Mesenchymal stem cell (in vitro differentiated cells and primary cell): ENCODE measurements at regions not wholly inside any gene's neighbourhood (a gene's known extent, or its start where the extent isn't known, plus 50 kb on each side); places are given as distances from the start of the nearest gene placed in this dataset.
A peak's percentile ranks its signal among the peaks of the same experiment; 100 is the strongest.

ENCODE experiments used
- DNase-seq: peaks from one replicate; pipeline ENCODE4 v3.0.0-alpha.2; 2013
- H2AFZ ChIP-seq: one replicate; pipeline ENCODE4 v1.6.1; 2013; ENCODE audit warnings: low read depth, mild to moderate bottlenecking, control low read depth, inconsistent platforms, low read length, moderate library complexity
- H2AK5ac ChIP-seq: 2 replicates; pipeline ENCODE4 v1.6.1; 2013; ENCODE audit warnings: low read length, moderate library complexity, mild to moderate bottlenecking, inconsistent platforms; ENCODE audit not compliant: severe bottlenecking
- H2BK120ac ChIP-seq: one replicate; pipeline ENCODE4 v1.6.1; 2013; ENCODE audit warnings: low read depth, mild to moderate bottlenecking, inconsistent platforms, low read length, moderate library complexity
- H2BK12ac ChIP-seq, 2 experiments: one replicate each; pipeline ENCODE4 v1.6.1; 2013; ENCODE audit warnings: inconsistent platforms in 2 of 2, low read length in 2 of 2, mild to moderate bottlenecking in 2 of 2, moderate library complexity in 2 of 2, control low read depth in 1 of 2
- H2BK15ac ChIP-seq: one replicate; pipeline ENCODE4 v1.6.1; 2013; ENCODE audit warnings: mild to moderate bottlenecking, low read depth, inconsistent platforms; ENCODE audit not compliant: poor library complexity, severe bottlenecking
- H2BK5ac ChIP-seq: 2 replicates; pipeline ENCODE4 v1.6.1; 2013; ENCODE audit warnings: low read depth, mild to moderate bottlenecking, low read length, control low read depth, inconsistent platforms; ENCODE audit not compliant: poor library complexity, severe bottlenecking
- H3K14ac ChIP-seq, 2 experiments: one replicate each; pipeline ENCODE4 v1.6.1; 2013; ENCODE audit warnings: inconsistent platforms in 2 of 2, low read length in 2 of 2, control low read depth in 1 of 2, mild to moderate bottlenecking in 1 of 2, moderate library complexity in 1 of 2
- H3K18ac ChIP-seq, 2 experiments: one replicate each; pipeline ENCODE4 v1.6.1; 2013; ENCODE audit warnings: inconsistent platforms in 2 of 2, low read length in 2 of 2, control low read depth in 1 of 2, low read depth in 1 of 2, mild to moderate bottlenecking in 1 of 2
- H3K23ac ChIP-seq, 2 experiments: one replicate each; pipeline ENCODE4 v1.6.1; 2013; ENCODE audit warnings: inconsistent platforms in 2 of 2, low read length in 2 of 2, mild to moderate bottlenecking in 2 of 2, moderate library complexity in 2 of 2, control low read depth in 1 of 2
- H3K27ac ChIP-seq: 2 replicates; pipeline ENCODE4 v1.5.1; 2013; ENCODE audit warnings: mild to moderate bottlenecking, moderate library complexity, low read length, control low read depth, inconsistent platforms; ENCODE audit not compliant: poor library complexity, severe bottlenecking
- H3K27me3 ChIP-seq, 2 experiments: 2 replicates each; pipeline versions ENCODE4 v1.6.1 to v1.7.0; 2013; ENCODE audit warnings: low read length in 2 of 2, mild to moderate bottlenecking in 2 of 2, moderate library complexity in 2 of 2, control low read depth in 1 of 2, inconsistent platforms in 1 of 2; ENCODE audit not compliant: control insufficient read depth in 1 of 2, insufficient read depth in 1 of 2
- H3K36me3 ChIP-seq, 2 experiments: 2 replicates each; pipeline versions ENCODE4 v1.6.1 to v1.7.0; 2013; ENCODE audit warnings: low read length in 2 of 2, control low read depth in 1 of 2, inconsistent platforms in 1 of 2, low read depth in 1 of 2, mild to moderate bottlenecking in 1 of 2; ENCODE audit not compliant: insufficient read depth in 2 of 2, control insufficient read depth in 1 of 2
- H3K4ac ChIP-seq, 2 experiments: one replicate each; pipeline ENCODE4 v1.6.1; 2013; ENCODE audit warnings: inconsistent platforms in 2 of 2, low read length in 2 of 2, mild to moderate bottlenecking in 2 of 2, moderate library complexity in 2 of 2, control low read depth in 1 of 2, low read depth in 1 of 2
- H3K4me1 ChIP-seq: 2 replicates; pipeline ENCODE4 v1.6.1; 2013; ENCODE audit warnings: low read depth, low read length, control low read depth; ENCODE audit not compliant: control insufficient read depth, insufficient read depth
- H3K4me2 ChIP-seq: 2 replicates; pipeline ENCODE4 v1.6.1; 2013; ENCODE audit warnings: low read length, mild to moderate bottlenecking, inconsistent platforms; ENCODE audit not compliant: poor library complexity, severe bottlenecking
- H3K4me3 ChIP-seq, 2 experiments: 2 replicates each; pipeline versions ENCODE4 v1.5.1 to v1.7.0; 2013; ENCODE audit warnings: low read length in 2 of 2, mild to moderate bottlenecking in 2 of 2, control low read depth in 1 of 2, low read depth in 1 of 2; ENCODE audit not compliant: insufficient read depth in 1 of 2
- H3K79me1 ChIP-seq: replicated peaks from 2 replicates; pipeline ENCODE4 v1.6.1; 2013; ENCODE audit warnings: mild to moderate bottlenecking, control low read depth, low read length, inconsistent platforms; ENCODE audit not compliant: poor library complexity, severe bottlenecking
- H3K9ac ChIP-seq: 2 replicates; pipeline ENCODE4 v1.7.0; 2013; ENCODE audit warnings: mild to moderate bottlenecking, low read length, moderate library complexity
- H3K9me3 ChIP-seq: 2 replicates; pipeline ENCODE4 v1.7.0; 2013; ENCODE audit warnings: mild to moderate bottlenecking, low read length; ENCODE audit not compliant: control insufficient read depth
- H4K8ac ChIP-seq: one replicate; pipeline ENCODE4 v1.6.1; 2013; ENCODE audit warnings: inconsistent platforms, mild to moderate bottlenecking, low read length, moderate library complexity
- H4K91ac ChIP-seq: one replicate; pipeline ENCODE4 v1.6.1; 2013; ENCODE audit warnings: mild to moderate bottlenecking, low read length, inconsistent platforms
- WGBS: methylation state at CpG from one replicate; pipeline ENCODE4 v1.1.7; 2013; ENCODE audit warnings: mixed read lengths; 5-methylcytosine and 5-hydroxymethylcytosine counted together

- Histone ChIP-seq H3K4me2 (no peak overlapping the region), H3K36me3 (no peaks in the 10 kb centered on the region), H3K4me3 (no peak overlapping the region), H3K4me1 (no peaks in the 10 kb centered on the region), H3K4ac (no peak overlapping the region), H3K79me1 (no peaks in the 10 kb centered on the region), H2AK5ac (no peak overlapping the region), H2BK5ac (no peak overlapping the region), H2BK12ac (no peak overlapping the region), H3K23ac (no peak overlapping the region), H4K91ac (no peak overlapping the region), H3K18ac (no peak overlapping the region), H2AFZ (no peak overlapping the region), H4K8ac (no peak overlapping the region), H3K27me3 (peaks cover 0 to 2% of the 10 kb centered on the region in 2 experiments), H3K9me3 (no peaks in the 10 kb centered on the region), H3K14ac (no peak overlapping the region), H2BK120ac (no peak overlapping the region), H3K27ac (no peak overlapping the region), H3K9ac (no peak overlapping the region), H2BK15ac (no peak overlapping the region)
- DNase-seq = no peak
- 90% methylated on average over 3 of the region's 3 CpGs for WGBS
These were observed 119.1 kb upstream of the CPEB2 start for GRCh38 chr4:14883166-14883565.

GRCh38 chr4:14883661-14884060, 118.6 kb upstream of the CPEB2 start:
- Histone ChIP-seq H2BK5ac (no peak overlapping the region), H3K23ac (no peak overlapping the region), H2BK12ac (no peak overlapping the region), H2AFZ (no peak overlapping the region), H2AK5ac (no peak overlapping the region), H3K4me2 (no peak overlapping the region), H3K4me3 (no peak overlapping the region), H3K79me1 (no peaks in the 10 kb centered on the region), H4K8ac (no peak overlapping the region), H3K27me3 (peaks cover 0 to 2% of the 10 kb centered on the region in 2 experiments), H3K36me3 (no peaks in the 10 kb centered on the region), H3K9me3 (no peaks in the 10 kb centered on the region), H3K27ac (no peak overlapping the region), H2BK15ac (no peak overlapping the region), H3K4ac (no peak overlapping the region), H3K9ac (no peak overlapping the region), H2BK120ac (no peak overlapping the region), H3K4me1 (no peaks in the 10 kb centered on the region), H3K18ac (no peak overlapping the region), H4K91ac (no peak overlapping the region), H3K14ac (no peak overlapping the region)
- no peak for DNase-seq
- WGBS = 90% methylated on average over 1 of the region's 1 CpG

DNA sequence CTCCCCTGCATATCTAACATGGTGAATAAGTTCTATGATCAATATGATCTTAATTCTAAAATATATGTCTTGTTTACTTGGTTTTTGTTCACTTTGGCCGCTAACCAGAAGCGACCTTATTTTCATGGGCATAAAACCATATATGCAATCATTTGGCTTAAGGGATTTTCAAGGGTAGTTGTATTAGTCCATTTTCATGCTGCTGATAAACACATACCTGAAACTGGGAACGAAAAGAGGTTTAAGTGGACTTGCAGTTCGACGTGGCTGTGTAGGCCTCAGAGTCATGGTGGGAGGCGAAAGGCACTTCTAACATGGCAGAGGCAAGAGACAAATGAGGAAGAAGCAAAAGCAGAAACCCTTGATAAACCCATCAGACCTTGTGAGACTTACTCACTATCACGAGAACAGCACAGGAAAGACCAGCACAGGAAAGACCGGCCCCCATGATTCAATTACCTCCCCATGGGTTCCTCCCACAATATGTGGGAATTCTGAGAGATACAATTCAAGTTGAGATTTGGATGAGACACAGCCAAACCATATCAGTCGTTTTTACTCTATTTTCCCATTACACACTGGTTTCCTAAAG, 114.3 kb upstream of the CPEB2 start:
- no peak for DNase-seq
- H3K79me1 ChIP-seq = no peaks in the 10 kb centered on the region
- no peak overlapping the region for H2BK12ac ChIP-seq
- H4K8ac ChIP-seq = no peak overlapping the region
- no peaks in the 10 kb centered on the region for H3K27me3 ChIP-seq
- no peak overlapping the region for H2AFZ ChIP-seq
- no peak overlapping the region for H3K18ac ChIP-seq
- H3K4me1 ChIP-seq = no peaks in the 10 kb centered on the region
- no peak overlapping the region for H2BK120ac ChIP-seq
- no peak overlapping the region for H2AK5ac ChIP-seq
- H4K91ac ChIP-seq = no peak overlapping the region
- no peak overlapping the region for H2BK5ac ChIP-seq
- H3K4ac ChIP-seq = no peak overlapping the region
- no peaks in the 10 kb centered on the region for H3K36me3 ChIP-seq
- no peak overlapping the region for H3K27ac ChIP-seq
- peak overlapping the region; percentile 28 for H3K9ac ChIP-seq
- no peak overlapping the region for H3K23ac ChIP-seq
- H3K14ac ChIP-seq = no peak overlapping the region
- 85% methylated on average over 9 of the region's 9 CpGs for WGBS
- H3K4me2 ChIP-seq = no peak overlapping the region
- no peaks in the 10 kb centered on the region for H3K9me3 ChIP-seq
- no peak overlapping the region for H2BK15ac ChIP-seq
- H3K4me3 ChIP-seq = no peak overlapping the region

GRCh38 chr4:14888790-14889572, 113.3 kb upstream of the CPEB2 start:
- H3K36me3 ChIP-seq = no peaks in the 10 kb centered on the region
- H2AFZ ChIP-seq = no peak overlapping the region
- H3K23ac ChIP-seq = no peak overlapping the region
- no peaks in the 10 kb centered on the region for H3K27me3 ChIP-seq
- H3K9ac ChIP-seq = peak overlapping the region; percentile 28
- no peaks in the 10 kb centered on the region for H3K9me3 ChIP-seq
- H4K8ac ChIP-seq = no peak overlapping the region
- H3K4me1 ChIP-seq = no peaks in the 10 kb centered on the region
- H4K91ac ChIP-seq = no peak overlapping the region
- H2AK5ac ChIP-seq = no peak overlapping the region
- no peak overlapping the region for H3K27ac ChIP-seq
- H3K4me2 ChIP-seq = no peak overlapping the region
- H3K18ac ChIP-seq = no peak overlapping the region
- H3K4ac ChIP-seq = no peak overlapping the region
- DNase-seq = peak; percentile 14
- H3K4me3 ChIP-seq = no peak overlapping the region
- H2BK120ac ChIP-seq = no peak overlapping the region
- no peak overlapping the region for H2BK15ac ChIP-seq
- no peak overlapping the region for H2BK12ac ChIP-seq
- WGBS = 66% methylated on average over 4 of the region's 4 CpGs
- H3K79me1 ChIP-seq = no peaks in the 10 kb centered on the region
- H3K14ac ChIP-seq = no peak overlapping the region
- no peak overlapping the region for H2BK5ac ChIP-seq
